Endometrial microvascular endothelial cells (primary cell): ENCODE measurements at regions not wholly inside any gene's neighbourhood (a gene's known extent, or its start where the extent isn't known, plus 50 kb on each side); places are given as distances from the start of the nearest gene placed in this dataset.

Experiments
- in situ Hi-C: cut with HindIII; loops from 2 replicates; pipeline ENCODE4 v1.10.0; 2017; ENCODE audit warnings: low sequenced_read_pairs, low pct_unique_long_range_greater_than_20kb; ENCODE audit errors: inconsistent ontology term

- in situ Hi-C loops, result no loop called here
Measured at GRCh38 chr14:84131924-84132323, 1398.0 kb upstream of the FLRT2 start.

DNA sequence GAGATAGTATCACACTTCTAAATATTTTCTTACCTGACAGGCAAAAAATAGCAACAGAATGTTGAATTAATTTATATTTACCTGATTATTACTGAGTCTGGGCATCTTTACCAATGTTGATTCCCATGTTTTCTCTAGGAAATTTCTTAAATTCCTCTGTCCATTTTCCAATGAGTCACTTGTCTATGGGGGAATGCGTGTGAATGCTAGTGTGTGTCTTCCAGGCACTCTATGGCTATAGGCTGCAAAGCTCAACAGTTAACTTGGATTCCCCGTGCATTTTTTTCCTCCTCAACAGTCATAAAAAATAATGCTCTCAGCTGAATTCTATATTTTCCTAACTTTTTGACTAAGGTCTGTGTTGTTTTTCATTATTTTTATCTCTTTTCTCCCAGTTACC lies 1385.8 kb upstream of the FLRT2 start:
- in situ Hi-C loops, result no loop called here

DNA sequence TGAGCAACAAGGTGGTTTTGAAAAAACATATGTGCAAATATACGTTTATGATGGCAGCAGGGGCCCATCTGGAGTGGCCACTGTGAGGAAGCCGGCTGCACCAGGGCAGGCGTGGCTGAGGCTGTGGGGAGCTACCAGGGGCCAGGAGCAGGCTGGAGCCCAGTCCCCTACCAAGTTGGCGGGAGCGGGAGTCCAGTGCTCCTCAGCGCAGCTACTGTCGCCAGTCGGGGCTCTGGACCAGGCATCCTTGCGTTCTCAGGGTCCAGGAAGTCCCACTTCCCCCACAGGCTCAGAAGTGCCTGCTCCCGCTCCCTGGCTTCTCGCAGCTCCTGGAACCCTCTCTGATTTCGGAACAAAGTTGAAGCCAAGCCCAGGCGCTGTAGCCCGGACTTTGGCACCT lies 1377.5 kb upstream of the FLRT2 start:
- in situ Hi-C loops, result no loop called here

DNA sequence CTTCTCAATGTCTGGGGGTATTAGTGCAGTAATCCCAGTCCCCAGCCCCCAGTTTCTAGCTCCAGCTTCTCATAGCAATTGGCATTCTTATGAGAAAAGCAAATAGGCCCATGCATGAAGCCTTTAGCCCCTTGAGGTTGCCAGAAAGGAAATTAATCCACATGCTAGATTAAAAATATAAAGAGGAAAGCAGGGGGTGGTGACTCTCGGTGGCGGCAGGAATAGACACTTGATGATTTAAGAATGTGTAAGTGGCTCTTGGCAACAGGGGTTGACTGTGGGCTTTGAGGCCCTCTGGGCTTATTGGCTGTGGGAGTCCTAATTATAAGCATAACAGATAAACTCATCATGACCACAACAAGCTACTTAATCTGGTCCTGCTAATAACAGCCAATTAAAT lies 1367.3 kb upstream of the FLRT2 start:
- in situ Hi-C loops, result no loop called here

- in situ Hi-C loops, result no loop called here
Measured at GRCh38 chr14:84167026-84167425, 1362.9 kb upstream of the FLRT2 start.

DNA sequence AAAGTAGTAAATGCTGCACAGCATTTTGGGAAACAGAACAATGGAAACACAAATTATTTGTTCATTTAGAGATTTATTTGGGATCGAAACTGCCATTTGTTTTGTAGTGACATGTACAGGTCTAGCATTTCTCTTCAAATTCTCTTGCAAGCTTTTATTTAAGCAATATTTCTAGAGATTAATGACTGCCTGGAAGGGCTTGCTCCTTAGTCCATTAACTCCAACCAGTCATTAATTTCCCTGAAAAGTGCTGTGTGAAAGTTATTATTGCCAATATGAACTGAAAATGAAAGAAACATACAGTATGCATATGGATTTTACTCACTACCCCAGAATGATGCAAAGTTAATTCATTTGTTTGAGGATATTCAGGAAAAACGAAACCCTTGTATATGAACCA lies 1349.6 kb upstream of the FLRT2 start:
- in situ Hi-C loops, result no loop called here

- in situ Hi-C loops, result no loop called here
Measured at GRCh38 chr14:84181072-84181471, 1348.9 kb upstream of the FLRT2 start.

- in situ Hi-C loops, result no loop called here
Measured at GRCh38 chr14:84195514-84195913, 1334.4 kb upstream of the FLRT2 start.

DNA sequence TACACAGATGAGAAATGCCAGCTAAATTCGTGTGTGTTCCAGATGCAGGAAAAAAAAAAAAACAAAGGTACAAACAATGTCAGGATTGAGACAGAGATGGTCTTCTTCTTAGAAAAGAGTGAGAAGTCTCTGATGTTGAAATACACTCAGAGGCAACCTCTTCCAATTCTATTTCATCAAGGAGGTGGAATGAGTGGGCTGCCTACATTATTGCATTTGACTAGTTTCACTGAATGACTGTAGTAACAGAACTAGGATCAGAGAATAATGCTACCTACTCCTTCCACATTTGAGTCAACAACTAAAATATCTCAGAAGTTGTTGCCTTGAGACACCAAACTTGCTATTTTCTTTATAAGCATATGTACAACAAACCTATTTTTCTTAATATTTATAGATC lies 1332.2 kb upstream of the FLRT2 start:
- in situ Hi-C loops, result no loop called here

DNA sequence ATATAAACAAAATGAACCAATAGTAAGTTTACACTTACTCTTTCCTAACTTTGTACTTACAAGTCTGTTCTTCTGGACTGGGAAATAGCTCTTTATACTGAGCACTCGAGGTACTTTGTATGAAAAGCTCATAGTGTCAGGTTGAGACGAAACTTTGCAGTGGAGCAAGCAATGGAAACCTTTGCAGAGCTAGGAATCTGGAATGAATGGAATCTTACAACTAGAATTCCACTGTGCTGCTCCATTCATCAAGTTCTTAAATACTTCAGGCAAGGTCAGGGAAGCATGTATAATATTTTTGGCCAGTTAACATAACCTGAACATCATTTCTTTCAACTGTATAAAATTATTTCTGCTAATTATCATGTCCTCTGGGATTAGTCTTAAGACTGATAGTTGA lies 1327.5 kb upstream of the FLRT2 start:
- in situ Hi-C loops, result no loop called here

GRCh38 chr14:84203896-84204295 lies 1326.0 kb upstream of the FLRT2 start:
- in situ Hi-C loops, result no loop called here

DNA sequence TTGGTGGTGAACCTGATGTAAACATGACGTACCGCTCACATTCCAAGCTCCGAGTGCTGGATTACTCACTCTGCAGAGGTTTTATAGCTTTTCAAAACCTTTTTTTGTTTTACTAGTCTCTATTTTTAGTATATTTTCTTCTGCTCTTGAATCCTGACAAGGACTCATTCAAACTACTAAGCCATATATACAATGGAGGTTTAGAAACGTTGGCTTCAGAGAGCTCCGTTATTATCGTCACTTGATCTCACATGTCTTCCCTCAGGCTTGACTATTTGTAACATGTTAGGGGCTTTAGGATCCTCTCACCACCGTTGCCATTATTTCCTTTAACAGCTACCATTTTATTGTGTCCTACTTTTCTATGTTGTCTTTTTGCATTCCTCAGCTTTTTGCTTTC lies 1321.5 kb upstream of the FLRT2 start:
- in situ Hi-C loops, result no loop called here

DNA sequence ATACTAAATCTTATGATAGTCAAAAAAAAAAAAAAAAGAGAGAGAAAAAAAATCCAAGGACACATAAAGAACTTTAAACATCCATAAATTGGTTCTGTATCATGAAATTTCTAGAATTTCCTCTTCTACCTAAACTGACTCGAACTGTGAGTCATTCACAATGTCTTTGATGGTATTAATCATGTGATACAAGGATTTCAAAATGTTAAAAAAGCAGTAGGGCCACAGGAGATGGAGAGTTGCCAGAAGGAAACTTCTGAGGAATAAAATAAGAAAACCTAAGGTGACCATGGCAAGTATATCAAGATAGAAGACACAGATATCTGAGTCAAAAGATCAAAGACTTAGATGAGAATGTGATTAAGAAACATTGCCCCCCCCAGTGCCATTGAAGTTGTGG lies 1320.9 kb upstream of the FLRT2 start:
- in situ Hi-C loops, result no loop called here

DNA sequence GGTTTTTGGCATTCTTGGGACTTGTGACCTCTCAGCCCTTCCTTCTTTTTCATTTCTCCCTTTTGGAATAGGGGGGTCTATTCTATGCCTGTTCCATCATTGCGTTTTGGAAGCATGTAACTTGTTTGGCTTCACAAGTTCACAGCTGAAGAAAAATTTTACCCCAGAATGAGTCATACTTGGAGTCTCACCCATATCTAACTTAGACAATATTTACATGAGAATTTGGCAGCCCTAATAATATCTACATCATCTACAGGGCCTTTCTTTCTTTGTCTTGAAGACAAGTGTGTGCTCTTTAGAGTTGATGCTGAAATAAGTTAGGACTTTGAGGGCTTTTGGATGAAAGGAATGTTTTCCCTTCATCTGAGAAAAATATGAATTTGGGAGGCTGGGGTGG lies 1312.9 kb upstream of the FLRT2 start:
- in situ Hi-C loops, result no loop called here

- in situ Hi-C loops, result no loop called here
Measured at GRCh38 chr14:84225268-84225667, 1304.7 kb upstream of the FLRT2 start.

DNA sequence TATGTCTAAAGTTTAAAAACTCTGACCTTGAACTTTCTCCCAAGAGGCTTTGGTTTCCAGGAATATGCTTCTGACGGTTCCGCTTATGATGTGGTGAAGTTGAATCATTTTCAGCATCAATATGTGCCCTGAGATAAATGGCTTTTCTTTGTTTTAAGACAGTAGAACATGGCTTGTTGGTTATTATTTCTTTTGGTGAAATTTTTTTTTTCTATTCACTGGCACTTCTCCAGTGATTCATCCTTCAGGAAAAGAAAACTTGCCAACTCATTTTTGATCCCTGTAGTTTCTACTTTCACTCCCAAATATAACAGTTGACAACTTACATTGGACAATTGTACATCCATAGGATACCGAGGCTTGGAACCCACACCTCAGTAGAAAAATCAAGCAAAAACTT lies 1301.2 kb upstream of the FLRT2 start:
- in situ Hi-C loops, result no loop called here

DNA sequence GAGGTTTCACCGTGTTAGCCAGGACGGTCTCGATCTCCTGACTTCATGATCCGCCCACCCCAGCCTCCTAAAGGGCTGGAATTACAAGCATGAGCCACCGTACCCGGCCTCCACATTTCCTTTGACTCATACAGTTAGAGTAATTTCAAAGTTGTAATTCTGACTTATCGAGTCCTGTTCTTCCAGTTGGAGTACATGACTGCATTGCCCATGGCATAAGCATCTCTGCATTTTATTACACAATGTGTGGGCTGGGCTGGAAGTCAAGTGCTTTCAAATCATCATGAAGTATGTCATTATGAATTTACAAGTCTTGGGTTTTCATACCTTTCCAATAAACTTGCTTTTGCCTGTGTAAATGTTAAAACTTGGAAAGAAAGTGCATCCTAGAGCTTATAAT lies 1295.7 kb upstream of the FLRT2 start:
- in situ Hi-C loops, result no loop called here

- in situ Hi-C loops, result no loop called here
Measured at GRCh38 chr14:84236290-84236689, 1293.7 kb upstream of the FLRT2 start.

GRCh38 chr14:84237881-84238280 lies 1292.1 kb upstream of the FLRT2 start:
- in situ Hi-C loops, result no loop called here

DNA sequence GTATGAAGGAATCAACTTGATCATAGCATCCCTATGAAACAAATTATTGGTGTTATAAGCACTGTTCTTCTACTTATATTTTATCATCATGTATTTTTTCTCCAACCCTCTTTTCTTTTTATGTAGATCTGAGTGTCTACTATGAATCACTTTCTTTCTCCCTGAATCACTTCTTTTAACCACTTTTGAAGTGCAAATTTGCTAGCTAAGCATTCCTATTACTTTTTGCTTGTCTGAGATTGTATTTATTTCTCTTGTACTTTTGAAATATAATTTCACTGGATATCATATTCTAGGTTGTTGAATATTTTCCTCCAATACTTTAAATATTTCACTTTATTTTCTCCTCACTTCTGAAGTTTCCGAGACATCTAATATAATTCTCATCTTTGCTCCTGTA lies 1282.3 kb upstream of the FLRT2 start:
- in situ Hi-C loops, result no loop called here

GRCh38 chr14:84250893-84251292 lies 1279.1 kb upstream of the FLRT2 start:
- in situ Hi-C loops, result no loop called here
